Stimulated activated CD4-positive, alpha-beta T cell treated with anti-CD3 and anti-CD28 coated beads, Interleukin-12 subunit alpha, Interleukin-12 subunit beta, amount 100 ng/mL, for 24 hours (primary cell): ENCODE measurements at regions not wholly inside any gene's neighbourhood (a gene's known extent, or its start where the extent isn't known, plus 50 kb on each side); places are given as distances from the start of the nearest gene placed in this dataset.
"Not testable (repeated sequence)": the region's sequence is repeated elsewhere in the genome, so short reads cannot be mapped to it uniquely, and the experiment has no call there.

Experiments used
- DNase-seq, 2 experiments: peaks; one replicate each; pipeline ENCODE4 v3.0.0-alpha.2; 2020; ENCODE audit warnings: low read depth in 2 of 2

- no peak for DNase-seq
These were observed 69.5 kb downstream of the TPRA1 start for GRCh38 chr3:127520993-127521392.

- no peak for DNase-seq
These were observed 72.0 kb downstream of the TPRA1 start for GRCh38 chr3:127518456-127519081.

- DNase-seq, result no peak
These were observed 78.3 kb downstream of the TPRA1 start for GRCh38 chr3:127512256-127512655.

- DNase-seq, result no peak
These were observed 89.4 kb downstream of the TPRA1 start for GRCh38 chr3:127501177-127501576.

- DNase-seq, result no peak
These were observed 92.9 kb downstream of the TPRA1 start for GRCh38 chr3:127497676-127498075.

- no peak for DNase-seq
These were observed 93.4 kb downstream of the TPRA1 start for GRCh38 chr3:127497166-127497565.

- DNase-seq, result no peak
These were observed 94.5 kb downstream of the TPRA1 start for GRCh38 chr3:127495821-127496655.

GRCh38 chr3:127493924-127494646 is 96.4 kb downstream of the TPRA1 start:
- DNase-seq, result no peak

- DNase-seq, result no peak
These were observed 98.1 kb downstream of the TPRA1 start for GRCh38 chr3:127492426-127492825.

GRCh38 chr3:127491909-127492308 is 98.6 kb downstream of the TPRA1 start:
- no peak for DNase-seq

GRCh38 chr3:127491323-127491722 is 99.2 kb downstream of the TPRA1 start:
- no peak for DNase-seq

GRCh38 chr3:127491024-127491305 is 99.6 kb downstream of the TPRA1 start:
- DNase-seq, result not testable (repeated sequence)

GRCh38 chr3:127490271-127491023 is 100.1 kb downstream of the TPRA1 start:
- DNase-seq, result no peak

- no peak for DNase-seq
These were observed 101.2 kb downstream of the TPRA1 start for GRCh38 chr3:127489357-127489756.

- no peak for DNase-seq
These were observed 101.8 kb downstream of the TPRA1 start for GRCh38 chr3:127488740-127489139.

GRCh38 chr3:127488141-127488672 is 102.3 kb downstream of the TPRA1 start:
- no peak for DNase-seq

- no peak for DNase-seq
These were observed 103.3 kb downstream of the TPRA1 start for GRCh38 chr3:127487196-127487595.

GRCh38 chr3:127486321-127486944 is 104.1 kb downstream of the TPRA1 start:
- DNase-seq, result no peak

GRCh38 chr3:127485396-127486170 is 105.0 kb downstream of the TPRA1 start:
- no peak for DNase-seq

- DNase-seq, result no peak
These were observed 105.7 kb downstream of the TPRA1 start for GRCh38 chr3:127484601-127485388.
